Breast epithelium (tissue), 3 donors: ENCODE measurements at regions not wholly inside any gene's neighbourhood (a gene's known extent, or its start where the extent isn't known, plus 50 kb on each side); places are given as distances from the start of the nearest gene placed in this dataset.

Experiments used
- CTCF ChIP-seq, 3 donors: fragments of 450-650 bp; IDR thresholded peaks; one replicate each; pipeline ENCODE4 v1.5.1; 2016 to 2017; ENCODE audit warnings: antibody characterized with exemption in 3 of 3, mild to moderate bottlenecking in 3 of 3, moderate library complexity in 3 of 3
- POLR2A ChIP-seq: fragments of 450-650 bp; IDR thresholded peaks from one replicate; pipeline ENCODE4 v1.6.1; 2016; ENCODE audit warnings: antibody characterized with exemption, mild to moderate bottlenecking, moderate library complexity
- POLR2AphosphoS5 ChIP-seq, 3 donors: sonication (generic); formaldehyde crosslinking; IDR thresholded peaks; one replicate each; pipeline ENCODE4 v1.6.1; 2017; ENCODE audit warnings: antibody characterized with exemption in 3 of 3

DNA sequence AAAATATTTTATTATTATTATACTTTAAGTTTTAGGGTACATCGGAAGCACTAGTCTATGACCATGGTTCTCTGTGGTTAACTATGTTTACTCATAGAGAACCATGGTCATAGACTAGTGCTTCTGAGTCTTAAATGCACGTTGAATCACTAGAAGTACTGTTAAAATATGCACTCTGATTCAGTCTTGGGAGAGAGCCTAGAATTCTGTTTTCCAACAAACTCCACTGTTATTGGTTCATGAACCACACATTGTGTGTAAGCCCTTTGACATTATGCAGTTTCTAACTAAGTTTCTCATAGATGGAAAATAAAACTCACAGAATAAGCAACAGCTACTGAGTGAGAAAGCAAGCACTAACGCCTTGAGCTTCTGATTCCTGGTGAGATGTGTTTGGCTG, 1120.6 kb downstream of the SORCS1 start:
- TF ChIP-seq CTCF (IDR thresholded peaks at IDR 0.05) (no peak), POLR2AphosphoS5 (IDR thresholded peaks at IDR 0.05) (no peak), POLR2A (no peak)
